ENCODE measurements at regions not wholly inside any gene's neighbourhood (a gene's known extent, or its start where the extent isn't known, plus 50 kb on each side); places are given as distances from the start of the nearest gene placed in this dataset.

DNA sequence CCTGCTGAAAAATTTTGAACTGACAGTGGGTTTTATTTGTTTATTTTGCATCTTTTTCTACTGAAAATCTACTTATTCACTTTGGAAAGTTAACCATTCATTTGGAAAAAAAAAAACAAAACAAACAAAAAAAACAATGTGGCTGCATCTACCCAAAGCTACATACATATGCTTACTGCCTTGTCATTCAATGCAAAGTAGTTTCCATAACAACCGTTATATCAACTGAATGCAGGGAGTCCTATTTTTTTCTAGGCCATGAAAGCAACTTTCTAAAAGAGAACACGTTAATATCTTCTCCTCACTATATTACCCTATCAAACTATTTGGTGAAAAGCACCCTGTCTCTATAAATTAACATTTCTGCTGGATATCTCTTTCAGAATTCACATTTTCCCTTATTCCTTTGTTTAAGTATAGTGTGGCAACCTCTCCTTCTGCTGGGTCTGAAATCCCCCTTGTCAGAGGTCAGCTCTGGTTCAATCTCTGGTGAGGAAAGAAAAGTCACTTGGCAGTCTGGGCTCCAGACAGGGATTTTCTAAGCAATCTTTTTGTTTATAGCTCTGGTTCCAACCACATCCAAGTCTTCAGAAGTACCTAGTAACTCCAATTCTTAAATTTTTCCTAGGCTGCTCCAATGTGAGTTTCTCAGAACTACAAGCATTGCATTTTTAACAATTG lies 528.4 kb upstream of the TOM1L1 start:
- TF ChIP-seq, protein P1, sequence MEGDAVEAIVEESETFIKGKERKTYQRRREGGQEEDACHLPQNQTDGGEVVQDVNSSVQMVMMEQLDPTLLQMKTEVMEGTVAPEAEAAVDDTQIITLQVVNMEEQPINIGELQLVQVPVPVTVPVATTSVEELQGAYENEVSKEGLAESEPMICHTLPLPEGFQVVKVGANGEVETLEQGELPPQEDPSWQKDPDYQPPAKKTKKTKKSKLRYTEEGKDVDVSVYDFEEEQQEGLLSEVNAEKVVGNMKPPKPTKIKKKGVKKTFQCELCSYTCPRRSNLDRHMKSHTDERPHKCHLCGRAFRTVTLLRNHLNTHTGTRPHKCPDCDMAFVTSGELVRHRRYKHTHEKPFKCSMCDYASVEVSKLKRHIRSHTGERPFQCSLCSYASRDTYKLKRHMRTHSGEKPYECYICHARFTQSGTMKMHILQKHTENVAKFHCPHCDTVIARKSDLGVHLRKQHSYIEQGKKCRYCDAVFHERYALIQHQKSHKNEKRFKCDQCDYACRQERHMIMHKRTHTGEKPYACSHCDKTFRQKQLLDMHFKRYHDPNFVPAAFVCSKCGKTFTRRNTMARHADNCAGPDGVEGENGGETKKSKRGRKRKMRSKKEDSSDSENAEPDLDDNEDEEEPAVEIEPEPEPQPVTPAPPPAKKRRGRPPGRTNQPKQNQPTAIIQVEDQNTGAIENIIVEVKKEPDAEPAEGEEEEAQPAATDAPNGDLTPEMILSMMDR (conservative IDR thresholded peaks at IDR 0.05; ENCODE audit: low read length), result no peak
- TF ChIP-seq EZH2phosphoT487 (IDR thresholded peaks at IDR 0.05; ENCODE audit: borderline replicate concordance), result no peak

All from Loucy (cell line).